ENCODE measurements at regions not wholly inside any gene's neighbourhood (a gene's known extent, or its start where the extent isn't known, plus 50 kb on each side); places are given as distances from the start of the nearest gene placed in this dataset.

DNA sequence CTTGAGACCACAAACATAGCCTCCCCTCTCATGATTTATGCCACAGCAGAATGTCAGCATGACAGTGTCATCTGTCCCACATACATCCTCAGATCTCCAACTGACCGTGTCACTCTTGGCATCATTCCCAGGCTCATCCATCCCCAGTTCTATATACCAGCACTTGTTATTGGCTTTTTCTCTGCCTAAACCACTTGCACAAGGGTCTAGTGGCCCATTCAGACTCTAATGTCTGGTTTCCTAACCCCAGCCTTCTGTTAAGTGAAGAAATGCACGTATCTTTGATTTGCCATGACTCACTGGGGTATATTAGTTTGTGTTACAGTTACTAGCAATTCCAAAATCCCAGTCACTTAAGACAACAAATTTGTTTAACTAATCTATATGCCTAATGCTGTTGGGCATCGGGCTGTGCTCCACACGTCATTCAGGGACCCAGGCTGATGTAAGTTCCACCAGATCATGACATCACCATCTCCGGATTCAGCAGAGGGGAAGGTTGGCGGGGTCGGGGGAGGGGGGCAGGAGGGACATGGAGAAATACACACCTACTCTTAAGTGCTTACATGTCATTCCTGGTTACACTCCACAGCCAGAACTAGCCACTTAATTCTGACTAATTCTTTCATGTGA, 517.4 kb downstream of the BUD13 start:
- TF ChIP-seq POLR2A (IDR thresholded peaks at IDR 0.05; ENCODE audit: low read length) (no peak), GATA1 (IDR thresholded peaks at IDR 0.05; ENCODE audit: low read depth, low read length) (no peak)

Data from erythroblast (primary cell).